ENCODE measurements at regions not wholly inside any gene's neighbourhood (a gene's known extent, or its start where the extent isn't known, plus 50 kb on each side); places are given as distances from the start of the nearest gene placed in this dataset.
"Not testable (repeated sequence)": the region's sequence is repeated elsewhere in the genome, so short reads cannot be mapped to it uniquely, and the experiment has no call there.

- no peak for DNase-seq
These were observed 226.6 kb upstream of the HES1 start for GRCh38 chr3:193909387-193909786.

GRCh38 chr3:193910310-193910709 is 225.6 kb upstream of the HES1 start:
- no peak for DNase-seq

- DNase-seq: no peak
These were observed 224.8 kb upstream of the HES1 start for GRCh38 chr3:193910886-193911738.

- DNase-seq: no peak
These were observed 224.1 kb upstream of the HES1 start for GRCh38 chr3:193911784-193912340.

- DNase-seq: no peak
These were observed 223.2 kb upstream of the HES1 start for GRCh38 chr3:193912621-193913178.

GRCh38 chr3:193914602-193915001 is 221.3 kb upstream of the HES1 start:
- DNase-seq: no peak

GRCh38 chr3:193915099-193915498 is 220.8 kb upstream of the HES1 start:
- DNase-seq: no peak

GRCh38 chr3:193915613-193916012 is 220.3 kb upstream of the HES1 start:
- no peak for DNase-seq

- DNase-seq: no peak
These were observed 218.8 kb upstream of the HES1 start for GRCh38 chr3:193917158-193917557.

- DNase-seq: no peak
These were observed 214.5 kb upstream of the HES1 start for GRCh38 chr3:193921465-193921864.

- no peak for DNase-seq
These were observed 213.7 kb upstream of the HES1 start for GRCh38 chr3:193922034-193922774.

- not testable (repeated sequence) for DNase-seq
These were observed 212.0 kb upstream of the HES1 start for GRCh38 chr3:193923958-193924357.

- not testable (repeated sequence) for DNase-seq
These were observed 209.9 kb upstream of the HES1 start for GRCh38 chr3:193926071-193926470.

GRCh38 chr3:193927413-193928206 is 208.3 kb upstream of the HES1 start:
- DNase-seq: not testable (repeated sequence)

- DNase-seq: no peak
These were observed 207.4 kb upstream of the HES1 start for GRCh38 chr3:193928354-193929209.

GRCh38 chr3:193929373-193929772 is 206.6 kb upstream of the HES1 start:
- no peak for DNase-seq

GRCh38 chr3:193929921-193930646 is 205.9 kb upstream of the HES1 start:
- DNase-seq: no peak

- no peak for DNase-seq
These were observed 203.8 kb upstream of the HES1 start for GRCh38 chr3:193932136-193932535.

- DNase-seq: no peak
These were observed 203.4 kb upstream of the HES1 start for GRCh38 chr3:193932576-193932975.

- no peak for DNase-seq
These were observed 202.5 kb upstream of the HES1 start for GRCh38 chr3:193933451-193933850.

- no peak for DNase-seq
These were observed 200.0 kb upstream of the HES1 start for GRCh38 chr3:193935916-193936315.

All from effector CD8-positive, alpha-beta T cell (primary cell).